ENCODE measurements at regions not wholly inside any gene's neighbourhood (a gene's known extent, or its start where the extent isn't known, plus 50 kb on each side); places are given as distances from the start of the nearest gene placed in this dataset.

- DNase-seq (ENCODE audit: low spot score), result no peak
Measured at GRCh38 chr3:102078401-102078800, 229.1 kb downstream of the NFKBIZ start.

GRCh38 chr3:102078854-102079808 is 229.8 kb downstream of the NFKBIZ start:
- ATAC-seq (no peak), DNase-seq (ENCODE audit: low spot score) (no peak)

More at GRCh38 chr3:102078401-102078800, 229.1 kb downstream of the NFKBIZ start:
- no peak for ATAC-seq

- no peak for DNase-seq (ENCODE audit: low spot score)
- ATAC-seq, result no peak
Measured at GRCh38 chr3:102079809-102080197, 230.5 kb downstream of the NFKBIZ start.

- no peak for DNase-seq (ENCODE audit: low spot score)
- no peak for ATAC-seq
Measured at GRCh38 chr3:102081572-102082289, 232.4 kb downstream of the NFKBIZ start.

- no peak for DNase-seq (ENCODE audit: low spot score)
- no peak for ATAC-seq
Measured at GRCh38 chr3:102083473-102083872, 234.2 kb downstream of the NFKBIZ start.

GRCh38 chr3:102084006-102084405 is 234.7 kb downstream of the NFKBIZ start:
- DNase-seq (ENCODE audit: low spot score) (no peak), ATAC-seq (no peak)

- DNase-seq (ENCODE audit: low spot score), result no peak
Measured at GRCh38 chr3:102084704-102085103, 235.4 kb downstream of the NFKBIZ start.

GRCh38 chr3:102085431-102086176 is 236.3 kb downstream of the NFKBIZ start:
- ATAC-seq, result no peak
- no peak for DNase-seq (ENCODE audit: low spot score)

More at GRCh38 chr3:102084704-102085103, 235.4 kb downstream of the NFKBIZ start:
- ATAC-seq, result no peak

GRCh38 chr3:102087236-102087635 is 237.9 kb downstream of the NFKBIZ start:
- no peak for ATAC-seq
- DNase-seq (ENCODE audit: low spot score), result no peak

GRCh38 chr3:102089239-102089638 is 239.9 kb downstream of the NFKBIZ start:
- ATAC-seq, result no peak
- DNase-seq (ENCODE audit: low spot score), result no peak

GRCh38 chr3:102089904-102090720 is 240.8 kb downstream of the NFKBIZ start:
- DNase-seq (ENCODE audit: low spot score) (no peak), ATAC-seq (no peak)

- no peak for DNase-seq (ENCODE audit: low spot score)
- ATAC-seq, result no peak
Measured at GRCh38 chr3:102090721-102091045, 241.4 kb downstream of the NFKBIZ start.

- DNase-seq (ENCODE audit: low spot score) (no peak), ATAC-seq (no peak)
Measured at GRCh38 chr3:102091358-102091757, 242.0 kb downstream of the NFKBIZ start.

GRCh38 chr3:102092617-102093466 is 243.5 kb downstream of the NFKBIZ start:
- DNase-seq (ENCODE audit: low spot score) (no peak), ATAC-seq (no peak)

GRCh38 chr3:102094506-102094905 is 245.2 kb downstream of the NFKBIZ start:
- ATAC-seq (no peak), DNase-seq (ENCODE audit: low spot score) (no peak)

- ATAC-seq, result no peak
- DNase-seq (ENCODE audit: low spot score), result no peak
Measured at GRCh38 chr3:102095383-102095782, 246.1 kb downstream of the NFKBIZ start.

GRCh38 chr3:102096066-102096465 is 246.8 kb downstream of the NFKBIZ start:
- ATAC-seq (no peak), DNase-seq (ENCODE audit: low spot score) (no peak)

GRCh38 chr3:102098130-102098885 is 249.0 kb downstream of the NFKBIZ start:
- no peak for ATAC-seq

GRCh38 chr3:102099913-102100312 is 250.6 kb downstream of the NFKBIZ start:
- ATAC-seq, result no peak
- DNase-seq (ENCODE audit: low spot score), result no peak

More at GRCh38 chr3:102098130-102098885, 249.0 kb downstream of the NFKBIZ start:
- no peak for DNase-seq (ENCODE audit: low spot score)
